Kidney glomerular epithelial cell (primary cell): ENCODE measurements at regions not wholly inside any gene's neighbourhood (a gene's known extent, or its start where the extent isn't known, plus 50 kb on each side); places are given as distances from the start of the nearest gene placed in this dataset.
"Not testable (repeated sequence)": the region's sequence is repeated elsewhere in the genome, so short reads cannot be mapped to it uniquely, and the experiment has no call there.

Source experiments
- DNase-seq: peaks from one replicate; lab custom pipeline; 2025; lab: John Stamatoyannopoulos, UW

- no peak for DNase-seq
These were observed 204.4 kb downstream of the GIPC2 start for GRCh38 chr1:78250201-78250600.

- DNase-seq, result peak; percentile 41
These were observed 208.8 kb downstream of the GIPC2 start for GRCh38 chr1:78254517-78254916.

- DNase-seq, result no peak
These were observed 209.6 kb downstream of the GIPC2 start for GRCh38 chr1:78255383-78255782.

GRCh38 chr1:78255846-78256245 lies 210.1 kb downstream of the GIPC2 start:
- DNase-seq, result no peak

- no peak for DNase-seq
These were observed 217.7 kb downstream of the GIPC2 start for GRCh38 chr1:78263459-78263858.

GRCh38 chr1:78263946-78264345 lies 218.2 kb downstream of the GIPC2 start:
- DNase-seq, result no peak

GRCh38 chr1:78267513-78268218 lies 221.9 kb downstream of the GIPC2 start:
- no peak for DNase-seq

GRCh38 chr1:78269591-78269990 lies 221.2 kb upstream of the PTGFR start:
- DNase-seq, result no peak

GRCh38 chr1:78271423-78271822 lies 219.4 kb upstream of the PTGFR start:
- DNase-seq, result not testable (repeated sequence)

GRCh38 chr1:78274814-78275213 lies 216.0 kb upstream of the PTGFR start:
- DNase-seq, result no peak

GRCh38 chr1:78275456-78275855 lies 215.3 kb upstream of the PTGFR start:
- no peak for DNase-seq

GRCh38 chr1:78275906-78276685 lies 214.7 kb upstream of the PTGFR start:
- DNase-seq, result no peak

- peak; percentile 64 for DNase-seq
These were observed 213.5 kb upstream of the PTGFR start for GRCh38 chr1:78277253-78277652.

GRCh38 chr1:78279051-78279450 lies 211.7 kb upstream of the PTGFR start:
- DNase-seq, result peak; percentile 48

GRCh38 chr1:78280626-78281025 lies 210.1 kb upstream of the PTGFR start:
- no peak for DNase-seq

GRCh38 chr1:78281580-78281979 lies 209.2 kb upstream of the PTGFR start:
- DNase-seq, result no peak

- DNase-seq, result no peak
These were observed 207.1 kb upstream of the PTGFR start for GRCh38 chr1:78283691-78284090.

GRCh38 chr1:78284354-78284753 lies 206.4 kb upstream of the PTGFR start:
- DNase-seq, result no peak

GRCh38 chr1:78286686-78287085 lies 204.1 kb upstream of the PTGFR start:
- DNase-seq, result no peak

GRCh38 chr1:78289603-78290002 lies 201.2 kb upstream of the PTGFR start:
- no peak for DNase-seq

GRCh38 chr1:78291418-78291817 lies 199.4 kb upstream of the PTGFR start:
- DNase-seq, result no peak

GRCh38 chr1:78291872-78292271 lies 198.9 kb upstream of the PTGFR start:
- no peak for DNase-seq

GRCh38 chr1:78292361-78292760 lies 198.4 kb upstream of the PTGFR start:
- DNase-seq, result no peak

- no peak for DNase-seq
These were observed 192.9 kb upstream of the PTGFR start for GRCh38 chr1:78297836-78298235.
